ENCODE measurements at regions not wholly inside any gene's neighbourhood (a gene's known extent, or its start where the extent isn't known, plus 50 kb on each side); places are given as distances from the start of the nearest gene placed in this dataset.
A peak's percentile ranks its signal among the peaks of the same experiment; 100 is the strongest.

DNA sequence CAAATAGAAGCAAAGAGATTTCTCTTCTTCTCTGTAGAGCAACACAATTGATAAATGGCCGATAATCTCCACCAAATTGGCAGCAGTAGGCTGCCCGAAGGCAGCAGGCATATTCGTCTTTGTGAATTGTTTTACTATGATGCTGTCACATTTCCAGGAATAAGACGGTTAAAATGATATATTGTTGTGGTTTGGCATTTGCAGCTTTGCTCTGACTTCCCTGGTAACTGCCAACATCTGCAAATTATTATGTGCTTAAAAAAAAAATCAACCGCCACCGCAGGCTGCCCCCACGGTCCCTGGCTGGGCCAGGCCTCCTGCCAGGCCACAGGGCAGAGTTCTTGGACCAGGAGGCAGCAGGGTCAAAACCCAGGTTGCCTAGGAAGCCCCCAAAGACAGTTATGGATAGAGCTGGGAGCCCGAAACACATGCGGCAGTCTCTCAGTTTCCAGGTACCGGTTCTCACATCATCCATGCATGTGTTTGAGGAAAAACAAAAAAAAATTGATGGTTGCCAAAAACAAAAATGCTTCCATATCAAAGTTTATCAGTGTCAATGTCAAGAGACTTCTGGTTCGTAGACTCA is 179.3 kb downstream of the ETS2 start:
- peak; percentile 78 for DNase-seq (ENCODE audit: low read depth)
- peak; percentile 60 for TF ChIP-seq MYC (IDR thresholded peaks at IDR 0.05; ENCODE audit: low read depth, low read length)
- TF ChIP-seq, protein P1, sequence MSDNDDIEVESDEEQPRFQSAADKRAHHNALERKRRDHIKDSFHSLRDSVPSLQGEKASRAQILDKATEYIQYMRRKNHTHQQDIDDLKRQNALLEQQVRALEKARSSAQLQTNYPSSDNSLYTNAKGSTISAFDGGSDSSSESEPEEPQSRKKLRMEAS (IDR thresholded peaks at IDR 0.05; ENCODE audit: low read depth, low read length): 0 out of 2 replicates have a peak, but pooled peaks have one; percentile 12
- TF ChIP-seq, protein P2, sequence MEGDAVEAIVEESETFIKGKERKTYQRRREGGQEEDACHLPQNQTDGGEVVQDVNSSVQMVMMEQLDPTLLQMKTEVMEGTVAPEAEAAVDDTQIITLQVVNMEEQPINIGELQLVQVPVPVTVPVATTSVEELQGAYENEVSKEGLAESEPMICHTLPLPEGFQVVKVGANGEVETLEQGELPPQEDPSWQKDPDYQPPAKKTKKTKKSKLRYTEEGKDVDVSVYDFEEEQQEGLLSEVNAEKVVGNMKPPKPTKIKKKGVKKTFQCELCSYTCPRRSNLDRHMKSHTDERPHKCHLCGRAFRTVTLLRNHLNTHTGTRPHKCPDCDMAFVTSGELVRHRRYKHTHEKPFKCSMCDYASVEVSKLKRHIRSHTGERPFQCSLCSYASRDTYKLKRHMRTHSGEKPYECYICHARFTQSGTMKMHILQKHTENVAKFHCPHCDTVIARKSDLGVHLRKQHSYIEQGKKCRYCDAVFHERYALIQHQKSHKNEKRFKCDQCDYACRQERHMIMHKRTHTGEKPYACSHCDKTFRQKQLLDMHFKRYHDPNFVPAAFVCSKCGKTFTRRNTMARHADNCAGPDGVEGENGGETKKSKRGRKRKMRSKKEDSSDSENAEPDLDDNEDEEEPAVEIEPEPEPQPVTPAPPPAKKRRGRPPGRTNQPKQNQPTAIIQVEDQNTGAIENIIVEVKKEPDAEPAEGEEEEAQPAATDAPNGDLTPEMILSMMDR (IDR thresholded peaks at IDR 0.05; ENCODE audit: low read depth, low read length): no peak
- TF ChIP-seq POLR2A (IDR thresholded peaks at IDR 0.05; ENCODE audit: extremely low read depth, insufficient read length): no peak
- H3K4me3 ChIP-seq (ENCODE audit: low read depth, low read length): no peak overlapping the region

DNA sequence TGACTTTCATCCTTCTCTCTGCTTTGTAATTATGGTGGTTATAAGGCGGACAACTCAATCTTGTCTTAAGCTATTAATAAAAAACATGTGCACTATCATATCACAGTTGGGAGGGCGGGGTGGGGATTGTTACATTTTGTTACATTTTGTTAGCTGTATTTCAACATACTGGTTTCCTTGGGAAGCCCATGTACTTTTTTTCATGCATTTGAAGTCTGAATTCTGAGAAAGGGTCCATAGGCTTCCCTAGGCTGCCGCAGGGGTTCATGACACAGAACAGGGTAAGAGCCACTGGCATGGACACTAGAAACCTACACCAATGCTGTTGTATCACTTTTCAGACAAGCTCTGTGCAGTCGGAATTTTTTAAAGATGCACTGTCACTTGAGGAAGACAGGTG is 178.8 kb downstream of the ETS2 start:
- TF ChIP-seq POLR2A (IDR thresholded peaks at IDR 0.05; ENCODE audit: extremely low read depth, insufficient read length) (no peak), MYC (IDR thresholded peaks at IDR 0.05; ENCODE audit: low read depth, low read length) (no peak)
- TF ChIP-seq, protein P1 (IDR thresholded peaks at IDR 0.05; ENCODE audit: low read depth, low read length): no peak
- TF ChIP-seq, protein P2 (IDR thresholded peaks at IDR 0.05; ENCODE audit: low read depth, low read length): no peak
- DNase-seq (ENCODE audit: low read depth): no peak
- H3K4me3 ChIP-seq (ENCODE audit: low read depth, low read length): no peak overlapping the region

DNA sequence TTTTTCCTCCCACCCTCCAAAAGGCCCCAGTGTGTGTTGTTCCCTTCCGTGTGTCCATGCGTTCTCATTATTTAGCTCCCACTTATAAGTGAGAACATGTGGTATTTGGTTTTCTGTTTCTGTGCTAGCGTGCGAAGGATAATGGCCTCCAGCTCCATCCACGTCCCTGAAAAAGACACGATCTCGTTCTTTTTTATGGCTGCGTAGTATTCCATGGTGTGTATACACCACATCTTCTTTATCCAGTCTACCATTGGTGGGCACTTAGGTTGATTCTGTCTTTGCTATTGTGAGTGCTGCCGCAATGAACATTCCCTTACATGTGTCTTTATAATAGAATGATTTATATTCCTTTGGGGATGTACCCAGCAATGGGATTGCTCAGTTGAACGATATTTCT is 177.8 kb downstream of the ETS2 start:
- TF ChIP-seq, protein P2 (IDR thresholded peaks at IDR 0.05; ENCODE audit: low read depth, low read length): no peak
- TF ChIP-seq, protein P1 (IDR thresholded peaks at IDR 0.05; ENCODE audit: low read depth, low read length): no peak
- no peak for TF ChIP-seq MYC (IDR thresholded peaks at IDR 0.05; ENCODE audit: low read depth, low read length)
- H3K4me3 ChIP-seq (ENCODE audit: low read depth, low read length): no peak overlapping the region
- no peak for DNase-seq (ENCODE audit: low read depth)

DNA sequence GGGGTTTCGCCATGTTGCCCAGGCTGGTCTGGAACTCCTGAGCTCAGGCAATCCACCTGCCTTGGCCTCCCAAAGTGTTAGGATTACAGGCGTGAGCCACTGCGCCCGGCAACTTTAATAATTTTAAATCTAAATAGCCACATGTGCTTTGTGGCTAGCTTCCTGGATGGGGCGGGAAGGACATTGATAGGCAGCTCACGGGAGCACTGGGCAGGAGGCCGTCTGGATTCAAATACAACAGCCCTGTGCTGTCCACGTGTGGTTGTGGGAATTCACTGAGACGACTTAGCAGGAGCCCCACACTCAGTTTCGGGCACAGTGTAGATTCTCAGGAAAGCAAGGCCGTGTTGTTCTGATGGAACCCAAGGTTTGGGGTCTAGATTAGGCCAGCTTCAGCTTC is 177.1 kb downstream of the ETS2 start:
- no peak for DNase-seq (ENCODE audit: low read depth)
- H3K4me3 ChIP-seq (ENCODE audit: low read depth, low read length): no peak overlapping the region
- TF ChIP-seq, protein P2 (IDR thresholded peaks at IDR 0.05; ENCODE audit: low read depth, low read length): no peak
- TF ChIP-seq, protein P1 (IDR thresholded peaks at IDR 0.05; ENCODE audit: low read depth, low read length): no peak
- TF ChIP-seq POLR2A (IDR thresholded peaks at IDR 0.05; ENCODE audit: extremely low read depth, insufficient read length) (no peak), MYC (IDR thresholded peaks at IDR 0.05; ENCODE audit: low read depth, low read length) (no peak)

DNA sequence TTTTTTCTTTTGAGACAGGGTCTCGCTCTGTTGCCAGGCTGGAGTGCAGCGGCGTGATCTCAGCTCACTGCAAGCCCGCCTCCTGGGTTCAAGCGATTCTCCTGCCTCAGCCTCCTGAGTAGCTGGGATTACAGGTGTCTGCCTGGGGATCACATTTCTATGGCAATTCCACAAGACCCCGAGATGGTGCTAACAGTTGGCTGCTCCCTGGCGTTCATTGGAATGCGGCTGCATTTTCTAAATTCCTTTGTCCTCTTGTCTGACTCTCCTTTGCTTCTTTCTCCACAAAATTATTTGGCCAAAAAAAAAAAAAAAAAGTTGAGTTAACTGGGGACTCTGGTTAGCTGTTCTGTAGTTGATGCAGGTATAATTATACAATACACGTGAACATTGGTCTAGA is 176.4 kb downstream of the ETS2 start:
- no peak overlapping the region for H3K4me3 ChIP-seq (ENCODE audit: low read depth, low read length)
- DNase-seq (ENCODE audit: low read depth): no peak
- TF ChIP-seq, protein P2 (IDR thresholded peaks at IDR 0.05; ENCODE audit: low read depth, low read length): no peak
- TF ChIP-seq MYC (IDR thresholded peaks at IDR 0.05; ENCODE audit: low read depth, low read length) (no peak), POLR2A (IDR thresholded peaks at IDR 0.05; ENCODE audit: extremely low read depth, insufficient read length) (no peak)
- TF ChIP-seq, protein P1 (IDR thresholded peaks at IDR 0.05; ENCODE audit: low read depth, low read length): no peak
